ENCODE measurements at regions not wholly inside any gene's neighbourhood (a gene's known extent, or its start where the extent isn't known, plus 50 kb on each side); places are given as distances from the start of the nearest gene placed in this dataset.

DNA sequence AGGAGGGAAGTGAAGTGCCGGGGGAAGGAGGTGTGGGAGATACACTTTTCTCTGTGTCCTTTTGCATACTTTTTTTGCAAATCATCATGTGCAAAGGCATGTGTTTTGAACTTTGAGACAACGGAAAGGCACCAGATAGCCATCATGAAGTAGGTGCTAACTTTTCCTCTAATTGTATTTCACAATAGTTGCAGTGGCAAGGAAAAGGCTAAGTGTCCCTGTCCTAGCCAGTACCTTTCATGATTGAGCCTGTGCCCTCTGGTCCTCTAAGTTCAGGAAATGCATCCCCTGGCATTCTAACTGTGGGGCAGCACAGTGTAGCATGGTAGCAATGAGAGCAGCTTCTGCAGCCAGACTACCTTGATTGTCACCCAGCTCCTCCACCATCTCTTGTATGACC lies 186.2 kb downstream of the ADSS2 start:
- no peak for DNase-seq (ENCODE audit: low spot score)

GRCh38 chr1:244269169-244269568 lies 182.5 kb downstream of the ADSS2 start:
- no peak for DNase-seq (ENCODE audit: low spot score)

- DNase-seq (ENCODE audit: low spot score), result no peak
These were observed 180.7 kb downstream of the ADSS2 start for GRCh38 chr1:244271004-244271403.

GRCh38 chr1:244271691-244272308 lies 179.9 kb downstream of the ADSS2 start:
- no peak for DNase-seq (ENCODE audit: low spot score)

GRCh38 chr1:244272471-244273261 lies 179.0 kb downstream of the ADSS2 start:
- DNase-seq (ENCODE audit: low spot score), result peak; percentile 80

DNA sequence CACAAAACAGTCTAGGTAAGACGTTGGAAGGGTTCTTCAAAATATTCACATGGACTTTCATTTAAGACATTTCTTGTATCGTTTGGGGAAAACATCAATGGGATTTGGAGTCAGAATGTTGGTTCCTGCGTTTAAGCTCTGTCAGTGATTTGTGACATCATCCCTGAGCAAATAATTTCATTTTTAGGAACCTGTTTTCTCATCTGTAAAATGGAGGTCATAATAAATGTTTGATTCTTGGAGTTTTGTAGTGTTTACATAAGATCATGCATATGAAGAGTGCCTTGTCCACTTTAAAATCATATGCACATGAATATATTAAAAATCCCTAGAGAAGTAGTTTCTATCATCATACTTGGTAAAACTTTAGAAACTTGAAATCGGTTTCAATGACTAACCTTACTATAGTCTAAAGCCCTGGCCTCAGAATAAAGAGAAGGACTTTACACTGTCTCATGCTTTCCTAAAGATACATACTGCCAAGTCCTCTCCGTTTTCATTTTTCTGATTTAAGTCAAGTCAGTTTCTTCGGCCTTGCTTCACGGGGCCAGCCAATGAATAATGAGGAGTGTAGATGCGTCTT lies 178.4 kb downstream of the ADSS2 start:
- DNase-seq (ENCODE audit: low spot score), result no peak

DNA sequence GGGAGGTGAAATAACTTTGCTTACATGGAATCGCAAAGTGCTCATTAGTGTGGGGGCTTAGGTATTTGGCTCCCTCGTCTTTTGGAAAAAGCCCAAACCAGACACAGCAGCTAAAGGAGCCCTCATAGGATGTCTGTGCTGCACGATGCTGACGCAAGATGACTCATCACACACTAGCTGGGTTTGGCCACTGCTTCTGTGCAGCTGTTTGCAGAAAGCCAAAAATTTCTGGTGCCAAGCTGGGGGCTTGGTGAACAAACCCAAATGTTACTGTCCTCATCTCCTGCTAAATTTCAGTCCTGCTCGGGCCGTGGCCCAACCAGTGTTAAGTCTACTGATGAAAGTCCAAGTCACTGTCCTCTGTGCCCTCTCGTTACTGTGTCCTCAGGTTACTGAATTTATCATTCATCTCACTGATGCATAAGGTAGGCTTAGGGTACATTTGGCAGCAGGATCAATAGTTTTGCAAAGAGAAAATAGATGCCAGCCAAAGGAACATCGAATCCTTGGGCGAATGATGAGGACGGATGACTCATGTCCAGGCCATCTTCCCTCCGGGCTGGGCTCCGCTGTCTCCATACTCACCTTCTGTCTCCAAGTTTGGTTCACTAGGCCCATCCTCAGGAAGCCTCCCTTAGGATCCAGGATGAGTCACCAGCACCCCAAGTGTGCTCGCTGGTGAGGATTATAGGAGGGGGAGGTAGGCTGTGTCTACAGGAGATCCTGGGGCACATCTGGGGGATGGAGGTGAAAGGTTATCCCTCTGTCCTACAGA lies 177.7 kb downstream of the ADSS2 start:
- DNase-seq (ENCODE audit: low spot score), result no peak

DNA sequence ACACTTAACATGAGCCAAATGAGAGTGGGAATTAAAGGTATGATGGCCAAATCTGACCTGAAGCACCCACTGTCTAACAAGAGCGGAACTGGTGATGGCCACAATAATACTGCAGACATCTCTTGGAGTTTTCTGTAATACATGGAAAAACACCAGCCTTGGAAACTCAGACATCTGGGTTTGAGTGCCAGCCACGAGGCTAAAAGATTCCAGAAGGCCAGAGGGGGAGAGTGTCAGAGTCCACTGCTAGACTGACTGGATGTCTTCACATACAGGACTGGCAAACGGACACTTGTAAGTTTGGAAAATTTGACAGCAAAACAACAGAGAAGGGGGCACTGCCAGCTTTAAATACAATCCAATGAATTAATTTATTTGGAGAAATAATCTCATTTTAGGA lies 175.1 kb downstream of the ADSS2 start:
- no peak for DNase-seq (ENCODE audit: low spot score)

DNA sequence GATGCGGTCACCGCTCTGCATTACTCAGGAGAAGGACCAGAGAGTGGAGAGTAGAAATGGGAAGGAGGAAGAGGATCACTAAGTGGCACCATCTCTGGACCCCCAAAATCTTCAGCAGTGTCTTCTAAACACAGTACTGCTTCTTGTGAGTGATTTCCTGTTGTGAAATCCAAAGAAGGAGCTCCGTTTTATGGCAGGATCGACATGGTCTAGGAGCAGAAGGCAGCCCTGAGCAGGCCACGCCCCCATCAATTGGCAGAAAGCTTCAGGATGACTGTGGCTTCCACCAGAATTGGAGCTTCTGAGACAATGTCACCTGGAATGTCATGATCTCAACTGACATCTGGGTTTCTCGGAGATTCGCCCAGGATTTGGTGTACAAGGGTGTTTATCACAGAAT lies 171.5 kb downstream of the ADSS2 start:
- no peak for DNase-seq (ENCODE audit: low spot score)

DNA sequence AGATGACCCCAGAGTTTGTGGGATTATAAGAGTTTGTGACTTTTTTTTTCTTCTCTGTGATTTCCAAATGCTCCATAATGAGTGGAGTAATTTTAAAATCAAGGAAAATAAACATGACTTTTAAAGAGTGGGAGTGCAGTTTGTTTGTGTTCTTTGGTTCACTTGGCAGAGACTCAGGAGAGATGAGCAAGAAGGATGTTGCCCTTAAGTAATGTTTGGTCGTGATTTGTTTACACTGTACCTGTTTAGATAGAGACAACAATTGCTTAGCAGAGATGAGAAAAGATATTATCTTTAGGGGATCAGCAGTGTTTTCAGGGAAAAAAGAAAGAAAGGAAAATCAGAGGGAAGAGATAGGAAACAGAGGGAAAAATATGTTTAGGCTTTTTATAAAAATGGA lies 170.8 kb downstream of the ADSS2 start:
- no peak for DNase-seq (ENCODE audit: low spot score)

DNA sequence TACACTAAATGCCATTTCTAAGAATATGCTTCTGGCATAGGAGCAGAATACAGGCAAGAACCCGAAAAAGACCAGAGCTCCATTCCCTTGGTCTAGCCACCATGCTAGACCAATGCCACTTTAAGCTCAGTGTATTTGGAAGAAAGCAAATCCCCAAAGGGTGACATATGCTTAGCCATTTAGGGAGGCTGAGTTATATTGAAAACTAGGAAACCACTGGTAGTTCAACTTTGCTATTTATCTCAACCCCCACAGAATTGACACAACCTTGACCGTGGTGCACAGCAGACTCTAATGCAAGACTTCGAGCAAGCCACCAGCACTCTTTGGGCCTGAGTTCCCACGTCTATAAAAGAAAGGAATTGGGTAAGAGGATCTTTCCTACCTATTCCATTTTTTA lies 167.9 kb downstream of the ADSS2 start:
- no peak for DNase-seq (ENCODE audit: low spot score)

DNA sequence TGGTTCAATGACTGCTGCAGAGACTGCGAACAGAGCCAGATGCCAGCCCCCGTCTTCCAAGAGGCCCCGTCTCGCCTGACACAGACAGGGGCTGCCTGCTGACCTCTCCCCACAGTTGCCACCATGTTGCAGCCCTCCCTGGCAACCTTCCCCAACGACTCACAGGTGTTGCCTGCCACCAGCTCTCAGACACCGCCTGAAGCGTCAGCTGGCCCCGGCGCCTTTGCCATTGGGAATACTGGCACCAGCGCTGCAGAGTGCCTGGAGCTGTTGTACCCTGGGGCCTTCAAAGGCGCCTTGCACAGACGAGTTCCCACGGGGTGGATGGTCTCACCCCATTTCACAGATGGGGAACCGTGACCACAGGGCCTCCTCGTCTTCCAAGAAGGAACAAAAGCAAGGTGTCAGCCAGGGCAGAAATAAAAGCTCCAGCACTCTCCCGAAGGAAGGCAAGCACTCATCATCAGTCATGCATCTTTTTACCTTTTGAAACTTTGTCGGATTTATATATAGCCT lies 167.0 kb downstream of the ADSS2 start:
- DNase-seq (ENCODE audit: low spot score), result no peak

DNA sequence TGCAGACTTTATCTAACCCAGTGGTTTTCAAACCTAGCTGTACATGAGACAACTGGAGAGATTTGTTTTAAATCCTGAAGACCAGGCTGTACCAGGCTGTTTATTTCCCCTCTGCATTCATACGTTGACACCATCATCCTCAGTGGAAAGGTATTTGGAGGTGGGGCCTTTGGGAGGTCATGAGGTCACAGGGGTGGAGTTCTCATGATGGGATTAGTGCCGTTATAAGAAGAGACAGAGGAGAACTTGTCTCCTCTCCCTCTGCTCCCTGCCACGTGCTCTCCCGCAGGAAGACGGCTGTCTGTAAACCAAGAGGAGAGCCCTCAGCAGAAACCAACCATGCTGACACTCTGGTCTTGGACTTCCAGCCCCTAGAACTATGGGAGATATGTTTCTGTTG lies 165.4 kb downstream of the ADSS2 start:
- DNase-seq (ENCODE audit: low spot score), result no peak

GRCh38 chr1:244287726-244288125 lies 164.0 kb downstream of the ADSS2 start:
- no peak for DNase-seq (ENCODE audit: low spot score)

- DNase-seq (ENCODE audit: low spot score), result no peak
These were observed 163.0 kb downstream of the ADSS2 start for GRCh38 chr1:244288663-244289062.

DNA sequence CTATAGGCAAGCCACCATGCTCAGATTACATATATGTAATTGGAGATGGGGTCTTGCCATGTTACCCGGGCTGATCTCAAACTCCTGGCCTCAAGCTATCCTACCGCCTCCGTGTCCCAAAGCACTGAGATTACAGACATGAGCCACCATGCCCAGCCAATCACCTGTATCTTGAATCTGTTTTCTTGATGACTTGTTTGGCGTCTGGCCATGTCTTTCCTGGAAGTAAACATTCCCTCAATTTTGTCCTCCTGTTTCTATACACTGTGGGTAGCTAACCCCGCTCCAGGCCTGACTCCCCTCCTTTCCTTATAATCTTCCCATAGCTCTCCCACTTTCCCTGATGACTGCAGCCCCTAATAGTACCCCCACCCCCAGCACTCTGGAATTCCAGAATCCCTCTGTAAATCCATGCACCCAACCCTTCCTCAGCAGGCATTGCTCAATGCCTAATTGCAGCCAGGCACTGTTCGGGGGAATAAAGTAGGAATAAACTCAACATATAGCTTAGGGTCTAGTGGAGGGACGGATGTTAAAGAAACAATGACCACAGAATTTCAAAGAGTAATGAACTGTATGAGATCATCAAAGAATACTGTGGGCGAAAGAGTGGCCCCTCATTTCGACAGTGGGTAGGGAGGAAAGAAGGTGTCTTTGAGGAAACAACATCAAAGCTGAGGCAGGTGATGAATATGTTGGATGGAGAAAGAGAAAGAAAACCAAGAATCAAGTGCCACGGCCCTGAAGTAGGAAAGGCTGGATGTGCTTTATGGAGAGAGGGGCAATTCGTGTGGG lies 161.5 kb downstream of the ADSS2 start:
- DNase-seq (ENCODE audit: low spot score), result no peak

- no peak for DNase-seq (ENCODE audit: low spot score)
These were observed 160.2 kb downstream of the ADSS2 start for GRCh38 chr1:244291236-244292201.

DNA sequence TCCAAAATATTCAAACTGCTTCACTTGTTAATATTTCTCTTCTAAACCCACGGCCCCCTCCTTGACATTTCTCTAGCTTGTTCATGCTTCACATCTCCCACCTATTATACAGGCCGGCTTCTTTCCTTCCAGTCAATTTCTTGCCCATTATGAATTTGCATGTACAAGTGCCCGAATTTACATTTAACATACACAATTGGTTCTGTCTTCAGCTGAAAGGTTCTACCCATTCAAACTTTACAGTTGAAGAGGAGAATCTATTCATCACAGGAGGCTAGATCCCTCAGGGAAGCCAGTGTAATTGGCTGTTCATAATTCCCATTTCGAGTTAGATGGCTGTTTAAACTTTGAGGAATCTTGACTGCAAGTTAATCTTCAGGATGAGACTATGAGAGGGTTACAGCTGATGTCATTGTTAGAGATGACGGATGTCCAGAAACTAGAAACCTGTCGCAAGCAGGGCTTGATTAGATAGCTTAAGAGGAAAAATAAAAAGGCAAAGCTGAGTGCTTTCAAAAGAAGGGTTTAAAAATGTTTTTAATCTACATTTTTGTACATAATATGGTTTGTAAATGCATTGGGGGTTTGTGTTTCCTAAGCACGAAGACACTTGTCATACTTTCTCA lies 157.0 kb downstream of the ADSS2 start:
- DNase-seq (ENCODE audit: low spot score), result no peak

GRCh38 chr1:244296003-244296402 lies 155.7 kb downstream of the ADSS2 start:
- DNase-seq (ENCODE audit: low spot score), result no peak

DNA sequence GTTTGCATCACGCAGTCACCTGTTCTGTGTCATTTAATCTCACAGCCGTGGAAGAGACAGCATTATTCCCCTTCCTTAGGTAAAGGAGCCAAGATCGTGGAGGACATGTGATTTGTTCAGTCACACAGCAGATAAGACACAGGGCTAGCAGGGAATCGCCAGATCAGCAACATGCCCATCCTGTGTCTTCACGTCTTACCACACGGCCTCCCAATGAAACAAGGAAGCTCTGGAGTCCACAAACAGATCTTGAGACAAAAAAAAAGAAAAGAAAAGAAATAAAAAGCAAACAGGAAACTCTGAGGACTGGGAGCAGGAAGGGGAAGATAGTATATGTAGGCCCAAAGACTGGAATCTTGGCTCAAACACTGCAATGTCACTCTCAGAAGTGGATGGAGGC lies 155.3 kb downstream of the ADSS2 start:
- DNase-seq (ENCODE audit: low spot score), result no peak
